Cardiac fibroblast (primary cell): ENCODE measurements at regions not wholly inside any gene's neighbourhood (a gene's known extent, or its start where the extent isn't known, plus 50 kb on each side); places are given as distances from the start of the nearest gene placed in this dataset.
"Not testable (repeated sequence)": the region's sequence is repeated elsewhere in the genome, so short reads cannot be mapped to it uniquely, and the experiment has no call there.

Experiments used
- DNase-seq, 2 donors: peaks; one replicate each; pipeline versions ENCODE4 v3.0.0 to v3.0.0-alpha.2; 2010; ENCODE audit warnings: low read depth in 2 of 2
- H3K4me3 ChIP-seq, 2 donors: replicated peaks in 1 of 2; 1 replicate in 1 of 2; 2 replicates in 1 of 2; pipeline ENCODE4 v1.5.1; 2011; ENCODE audit warnings: low read depth in 2 of 2, low read length in 2 of 2, mild to moderate bottlenecking in 2 of 2, moderate library complexity in 1 of 2
- CTCF ChIP-seq: IDR thresholded peaks from one replicate; pipeline ENCODE4 v1.5.1; 2011; ENCODE audit warnings: low read depth, mild to moderate bottlenecking, low read length, inconsistent platforms

- no peak overlapping the region for H3K4me3 ChIP-seq
- DNase-seq, result no peak
- TF ChIP-seq CTCF, result no peak
These were observed 261.5 kb upstream of the DSEL start for GRCh38 chr18:67778016-67778415.

- DNase-seq, result peak; percentile 45 to 56
- H3K4me3 ChIP-seq, result no peak overlapping the region
- no peak for TF ChIP-seq CTCF
These were observed 260.4 kb upstream of the DSEL start for GRCh38 chr18:67776929-67777328.

- no peak for TF ChIP-seq CTCF
- peak; percentile 49 to 84 for DNase-seq
- no peak overlapping the region for H3K4me3 ChIP-seq
These were observed 254.8 kb upstream of the DSEL start for GRCh38 chr18:67771271-67771670.

- TF ChIP-seq CTCF, result no peak
- H3K4me3 ChIP-seq, result no peak overlapping the region
- no peak for DNase-seq
These were observed 254.0 kb upstream of the DSEL start for GRCh38 chr18:67770520-67770919.

GRCh38 chr18:67766930-67767329 is 250.4 kb upstream of the DSEL start:
- H3K4me3 ChIP-seq, result no peak overlapping the region
- peak; percentile 79 to 99 for DNase-seq
- TF ChIP-seq CTCF, result no peak

- DNase-seq, H3K4me3 ChIP-seq: not testable (repeated sequence)
These were observed 235.7 kb upstream of the DSEL start for GRCh38 chr18:67752211-67752610.

- no peak for DNase-seq
- no peak overlapping the region for H3K4me3 ChIP-seq
- no peak for TF ChIP-seq CTCF
These were observed 226.4 kb upstream of the DSEL start for GRCh38 chr18:67742954-67743353.
